HFF-Myc (cell line): ENCODE measurements at regions not wholly inside any gene's neighbourhood (a gene's known extent, or its start where the extent isn't known, plus 50 kb on each side); places are given as distances from the start of the nearest gene placed in this dataset.
"Not testable (repeated sequence)": the region's sequence is repeated elsewhere in the genome, so short reads cannot be mapped to it uniquely, and the experiment has no call there.

Source experiments
- DNase-seq: peaks from one replicate; pipeline ENCODE4 v3.0.0-alpha.2; 2011; ENCODE audit warnings: low read depth; ENCODE audit errors: extremely low read depth
- H3K4me3 ChIP-seq: replicated peaks from 2 replicates; pipeline ENCODE4 v1.5.1; 2011; ENCODE audit warnings: low read depth, mild to moderate bottlenecking, control low read depth, low read length
- TF ChIP-seq, protein P1 (sequence below): IDR thresholded peaks from 2 replicates; pipeline ENCODE4 v1.5.1; 2012; ENCODE audit warnings: mild to moderate bottlenecking, low read depth, low read length, control low read depth; ENCODE audit errors: missing control alignments

GRCh38 chr1:58966917-58967740 is 183.3 kb upstream of the JUN start:
- no peak for DNase-seq
- H3K4me3 ChIP-seq = no peak overlapping the region
- TF ChIP-seq, protein P1, sequence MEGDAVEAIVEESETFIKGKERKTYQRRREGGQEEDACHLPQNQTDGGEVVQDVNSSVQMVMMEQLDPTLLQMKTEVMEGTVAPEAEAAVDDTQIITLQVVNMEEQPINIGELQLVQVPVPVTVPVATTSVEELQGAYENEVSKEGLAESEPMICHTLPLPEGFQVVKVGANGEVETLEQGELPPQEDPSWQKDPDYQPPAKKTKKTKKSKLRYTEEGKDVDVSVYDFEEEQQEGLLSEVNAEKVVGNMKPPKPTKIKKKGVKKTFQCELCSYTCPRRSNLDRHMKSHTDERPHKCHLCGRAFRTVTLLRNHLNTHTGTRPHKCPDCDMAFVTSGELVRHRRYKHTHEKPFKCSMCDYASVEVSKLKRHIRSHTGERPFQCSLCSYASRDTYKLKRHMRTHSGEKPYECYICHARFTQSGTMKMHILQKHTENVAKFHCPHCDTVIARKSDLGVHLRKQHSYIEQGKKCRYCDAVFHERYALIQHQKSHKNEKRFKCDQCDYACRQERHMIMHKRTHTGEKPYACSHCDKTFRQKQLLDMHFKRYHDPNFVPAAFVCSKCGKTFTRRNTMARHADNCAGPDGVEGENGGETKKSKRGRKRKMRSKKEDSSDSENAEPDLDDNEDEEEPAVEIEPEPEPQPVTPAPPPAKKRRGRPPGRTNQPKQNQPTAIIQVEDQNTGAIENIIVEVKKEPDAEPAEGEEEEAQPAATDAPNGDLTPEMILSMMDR = no peak

DNA sequence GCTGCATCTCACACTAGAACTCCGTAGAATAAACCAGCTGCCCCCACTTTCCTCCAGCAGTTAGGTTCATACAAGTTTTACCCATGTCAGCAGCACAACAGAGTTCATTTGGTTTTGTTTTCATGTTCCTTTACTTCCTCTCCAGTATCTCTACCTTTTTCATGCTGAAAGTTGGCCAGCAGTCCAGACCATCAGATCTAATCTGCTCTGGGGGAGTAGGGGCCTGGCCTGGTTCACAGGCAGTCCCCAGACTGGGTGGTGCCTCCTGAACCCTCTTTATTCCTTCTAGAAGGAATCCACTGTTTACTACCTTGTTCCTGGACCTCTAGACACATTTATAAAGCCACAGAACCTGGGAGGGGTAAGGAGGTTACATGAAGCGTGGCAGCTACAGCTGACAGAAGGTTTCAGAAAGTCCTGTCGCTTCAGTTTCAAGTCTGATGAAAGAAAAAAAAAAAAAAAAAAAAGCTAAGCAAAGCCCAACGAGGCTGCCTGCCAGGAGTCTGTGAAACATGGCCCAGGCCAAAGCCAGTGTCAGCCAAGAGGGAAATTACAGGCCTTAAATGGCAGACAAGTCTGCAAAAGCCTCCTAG is 184.6 kb upstream of the JUN start:
- DNase-seq = no peak
- no peak overlapping the region for H3K4me3 ChIP-seq
- TF ChIP-seq, protein P1 = no peak

DNA sequence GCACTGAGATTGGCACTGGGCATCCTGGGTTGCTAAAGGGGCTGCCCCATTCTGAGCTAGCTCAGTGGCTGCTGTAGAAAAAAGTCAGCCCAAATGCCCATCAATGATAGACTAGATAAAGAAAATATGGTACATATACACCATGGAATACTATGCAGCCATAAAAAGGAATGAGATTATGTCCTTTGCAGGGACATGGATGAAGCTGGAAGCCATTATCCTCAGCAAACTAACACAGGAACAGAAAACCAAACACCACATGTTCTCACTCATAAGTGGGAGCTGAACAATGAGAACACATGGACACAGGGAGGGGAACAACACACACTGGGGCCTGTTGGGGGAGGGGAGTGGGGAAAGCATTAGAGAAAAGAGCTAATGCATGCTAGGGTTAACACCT is 185.3 kb upstream of the JUN start:
- not testable (repeated sequence) for H3K4me3 ChIP-seq, DNase-seq

DNA sequence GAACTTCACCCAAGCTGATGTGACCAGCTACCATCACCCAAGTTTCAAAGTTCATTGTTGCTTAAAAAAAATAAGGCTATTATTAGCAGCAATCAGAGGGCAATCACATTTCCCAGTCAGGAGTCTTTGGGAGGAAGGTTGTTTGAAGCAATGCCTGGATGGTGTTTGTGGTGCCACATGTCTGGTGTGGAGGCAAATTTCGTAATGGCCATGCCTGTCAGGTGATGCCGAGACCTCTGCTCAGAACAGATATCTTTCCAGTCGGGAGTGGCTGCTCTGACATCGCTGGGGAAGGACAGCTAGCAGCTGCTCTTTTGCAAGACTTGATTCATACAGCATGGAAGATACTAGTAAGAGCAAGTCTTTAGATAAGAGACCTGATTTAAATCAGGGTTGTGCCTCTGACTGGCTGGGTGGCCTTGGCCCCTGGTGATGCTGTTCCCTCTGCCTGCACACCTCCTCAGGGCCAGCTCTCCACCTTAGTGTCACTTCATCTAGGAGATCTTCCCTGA is 187.8 kb upstream of the JUN start:
- no peak overlapping the region for H3K4me3 ChIP-seq
- TF ChIP-seq, protein P1 = no peak
- DNase-seq = no peak

GRCh38 chr1:58975888-58976287 is 192.0 kb upstream of the JUN start:
- no peak for DNase-seq
- H3K4me3 ChIP-seq = no peak overlapping the region
- TF ChIP-seq, protein P1 = no peak

DNA sequence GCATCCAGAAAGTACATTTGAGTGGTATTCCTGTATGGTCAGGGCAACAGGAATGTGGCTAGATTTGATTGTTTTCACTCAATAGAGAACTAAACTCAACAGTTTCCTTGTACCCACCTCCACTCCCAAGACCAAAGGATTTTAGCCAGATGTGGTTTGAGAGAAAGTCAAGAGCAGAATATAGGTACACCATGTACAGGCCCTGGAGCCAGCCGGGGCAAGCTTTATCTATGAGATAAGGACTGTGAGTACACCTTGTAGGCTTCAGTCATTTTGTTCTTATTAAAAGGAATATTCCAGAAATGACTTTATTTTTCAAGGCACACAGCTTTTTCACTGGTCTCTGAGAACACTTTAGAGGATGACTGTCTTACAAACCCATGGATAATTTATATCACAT is 192.4 kb upstream of the JUN start:
- TF ChIP-seq, protein P1 = no peak
- no peak overlapping the region for H3K4me3 ChIP-seq
- no peak for DNase-seq

GRCh38 chr1:58977598-58977997 is 193.8 kb upstream of the JUN start:
- H3K4me3 ChIP-seq = no peak overlapping the region
- TF ChIP-seq, protein P1 = no peak
- DNase-seq = no peak
